GM19397 (cell line): ENCODE measurements at regions not wholly inside any gene's neighbourhood (a gene's known extent, or its start where the extent isn't known, plus 50 kb on each side); places are given as distances from the start of the nearest gene placed in this dataset.

Experiments used
- ATAC-seq: cut with Tn5 transposase; IDR thresholded peaks from one replicate; pipeline ENCODE4 v1.9.1; 2021; ENCODE audit warnings: mild to moderate bottlenecking, moderate library complexity; ENCODE audit not compliant: unreplicated experiment

- no peak for ATAC-seq
Measured at GRCh38 chr5:106185661-106186081, 1485.1 kb downstream of the EFNA5 start.

- ATAC-seq, result no peak
Measured at GRCh38 chr5:106174903-106175302, 1495.8 kb downstream of the EFNA5 start.

GRCh38 chr5:106172681-106173532, 1497.8 kb downstream of the EFNA5 start:
- no peak for ATAC-seq

GRCh38 chr5:106171708-106172107, 1499.0 kb downstream of the EFNA5 start:
- ATAC-seq, result no peak

GRCh38 chr5:106171132-106171531, 1499.6 kb downstream of the EFNA5 start:
- ATAC-seq, result no peak

- ATAC-seq, result no peak
Measured at GRCh38 chr5:106167766-106168165, 1503.0 kb downstream of the EFNA5 start.

GRCh38 chr5:106163233-106163632, 1507.5 kb downstream of the EFNA5 start:
- ATAC-seq, result no peak

GRCh38 chr5:106159616-106160015, 1511.1 kb downstream of the EFNA5 start:
- ATAC-seq, result no peak

- ATAC-seq, result no peak
Measured at GRCh38 chr5:106154280-106154716, 1516.4 kb downstream of the EFNA5 start.

GRCh38 chr5:106152569-106152968, 1518.2 kb downstream of the EFNA5 start:
- ATAC-seq, result no peak

GRCh38 chr5:106142116-106142515, 1528.6 kb downstream of the EFNA5 start:
- no peak for ATAC-seq

- no peak for ATAC-seq
Measured at GRCh38 chr5:106140101-106140500, 1530.6 kb downstream of the EFNA5 start.

GRCh38 chr5:106136061-106136460, 1534.7 kb downstream of the EFNA5 start:
- no peak for ATAC-seq

- no peak for ATAC-seq
Measured at GRCh38 chr5:106135473-106135872, 1535.3 kb downstream of the EFNA5 start.

GRCh38 chr5:106134549-106134948, 1536.2 kb downstream of the EFNA5 start:
- ATAC-seq, result no peak

GRCh38 chr5:106127985-106128384, 1542.8 kb downstream of the EFNA5 start:
- peak; percentile 72 for ATAC-seq

GRCh38 chr5:106127341-106127781, 1543.4 kb downstream of the EFNA5 start:
- ATAC-seq, result no peak

GRCh38 chr5:106121972-106122605, 1548.6 kb downstream of the EFNA5 start:
- ATAC-seq, result peak; percentile 85

- no peak for ATAC-seq
Measured at GRCh38 chr5:106116682-106117081, 1554.1 kb downstream of the EFNA5 start.

- no peak for ATAC-seq
Measured at GRCh38 chr5:106113922-106114321, 1556.8 kb downstream of the EFNA5 start.

- no peak for ATAC-seq
Measured at GRCh38 chr5:106106384-106106783, 1564.4 kb downstream of the EFNA5 start.

GRCh38 chr5:106097340-106097739, 1573.4 kb downstream of the EFNA5 start:
- no peak for ATAC-seq
